Loucy (cell line): ENCODE measurements at regions not wholly inside any gene's neighbourhood (a gene's known extent, or its start where the extent isn't known, plus 50 kb on each side); places are given as distances from the start of the nearest gene placed in this dataset.

Experiments
- H2AFZ ChIP-seq: fragments of 200-600 bp; sonication (generic); 2 replicates; pipeline ENCODE4 v1.6.0; 2016; ENCODE audit warnings: antibody characterized with exemption, mild to moderate bottlenecking, low read length, moderate library complexity
- H3F3A ChIP-seq: fragments of 200-600 bp; 2 replicates; pipeline ENCODE4 v1.6.0; 2016; ENCODE audit warnings: antibody characterized with exemption, low read depth, mild to moderate bottlenecking
- H3K27me3 ChIP-seq: fragments of 200-600 bp; sonication (generic); 2 replicates; pipeline ENCODE4 v1.6.1; 2014; ENCODE audit warnings: low read length, mild to moderate bottlenecking; ENCODE audit not compliant: insufficient read depth, poor library complexity, severe bottlenecking
- H3K36me3 ChIP-seq: fragments of 200-600 bp; sonication (generic); 2 replicates; pipeline ENCODE4 v1.6.1; 2016; ENCODE audit warnings: low read length; ENCODE audit not compliant: insufficient read depth
- H3K4me1 ChIP-seq: fragments of 200-600 bp; sonication (generic); 2 replicates; pipeline ENCODE4 v1.5.1; 2014; ENCODE audit warnings: low read length, mild to moderate bottlenecking; ENCODE audit not compliant: insufficient read depth, poor library complexity, severe bottlenecking
- H3K4me2 ChIP-seq: fragments of 200-600 bp; sonication (generic); 2 replicates; pipeline ENCODE4 v1.6.0; 2014; ENCODE audit warnings: antibody characterized with exemption, low read length, low read depth, mild to moderate bottlenecking; ENCODE audit not compliant: poor library complexity, severe bottlenecking
- H3K4me3 ChIP-seq: fragments of 200-600 bp; sonication (generic); 2 replicates; pipeline ENCODE4 v1.5.1; 2014; ENCODE audit warnings: low read length, mild to moderate bottlenecking, mixed read lengths; ENCODE audit not compliant: poor library complexity, severe bottlenecking
- H3K79me2 ChIP-seq: fragments of 200-600 bp; sonication (generic); 2 replicates; pipeline ENCODE4 v1.6.1; 2014; ENCODE audit warnings: low read length; ENCODE audit not compliant: insufficient read depth
- H3K9ac ChIP-seq: fragments of 200-600 bp; sonication (generic); 2 replicates; pipeline ENCODE4 v1.6.0; 2014; ENCODE audit warnings: mild to moderate bottlenecking, low read depth, low read length, moderate library complexity; ENCODE audit not compliant: poor library complexity, severe bottlenecking
- H3K9me2 ChIP-seq: fragments of 200-600 bp; sonication (generic); replicated peaks from 2 replicates; pipeline ENCODE4 v1.6.1; 2016; ENCODE audit warnings: low read depth, low read length, mixed read lengths
- H3K9me3 ChIP-seq: fragments of 200-600 bp; sonication (generic); 2 replicates; pipeline ENCODE4 v1.6.1; 2014; ENCODE audit warnings: mild to moderate bottlenecking, antibody characterized with exemption, low read length, low read depth; ENCODE audit not compliant: insufficient read depth
- H4K20me1 ChIP-seq: fragments of 200-600 bp; sonication (generic); 2 replicates; pipeline ENCODE4 v1.6.0; 2014; ENCODE audit warnings: antibody characterized with exemption, low read length, mild to moderate bottlenecking; ENCODE audit not compliant: insufficient read depth, poor library complexity, severe bottlenecking
- CTCF ChIP-seq: fragments of 200-600 bp; sonication (generic); conservative IDR thresholded peaks from 2 replicates; pipeline ENCODE4 v1.5.1; 2014; ENCODE audit warnings: mild to moderate bottlenecking, antibody characterized with exemption, low read length
- EZH2phosphoT487 ChIP-seq: fragments of 200-600 bp; IDR thresholded peaks from 2 replicates; pipeline ENCODE4 v1.6.1; 2018; ENCODE audit warnings: antibody characterized with exemption, mild to moderate bottlenecking, moderate library complexity, borderline replicate concordance

- Histone ChIP-seq H3K9ac (no peak overlapping the region), H3K9me3 (no peaks in the 10 kb centered on the region), H3K9me2 (no peaks in the 10 kb centered on the region), H2AFZ (no peak overlapping the region), H3F3A (no peaks in the 10 kb centered on the region), H3K4me1 (no peaks in the 10 kb centered on the region), H3K4me2 (no peak overlapping the region), H4K20me1 (no peaks in the 10 kb centered on the region), H3K4me3 (no peak overlapping the region), H3K27me3 (no peaks in the 10 kb centered on the region), H3K79me2 (no peaks in the 10 kb centered on the region), H3K36me3 (no peaks in the 10 kb centered on the region)
- TF ChIP-seq EZH2phosphoT487 (no peak), CTCF (no peak)
These were observed 332.5 kb upstream of the FAM241A start for GRCh38 chr4:111812760-111813159.

GRCh38 chr4:111813555-111814140 is 331.6 kb upstream of the FAM241A start:
- Histone ChIP-seq H3K4me1 (no peaks in the 10 kb centered on the region), H2AFZ (no peak overlapping the region; the same call in 1 of the 2 replicates), H3K4me2 (no peak overlapping the region), H3K79me2 (no peaks in the 10 kb centered on the region), H3K4me3 (no peak overlapping the region), H3F3A (no peaks in the 10 kb centered on the region), H4K20me1 (no peaks in the 10 kb centered on the region), H3K27me3 (no peaks in the 10 kb centered on the region), H3K9me3 (no peaks in the 10 kb centered on the region), H3K36me3 (no peaks in the 10 kb centered on the region), H3K9ac (no peak overlapping the region), H3K9me2 (no peaks in the 10 kb centered on the region)
- TF ChIP-seq EZH2phosphoT487 (no peak), CTCF (no peak)

GRCh38 chr4:111814961-111815360 is 330.3 kb upstream of the FAM241A start:
- no peaks in the 10 kb centered on the region for H3K27me3 ChIP-seq
- H3K9ac ChIP-seq, result no peak overlapping the region
- no peaks in the 10 kb centered on the region for H3K9me2 ChIP-seq
- H3K4me2 ChIP-seq, result no peak overlapping the region
- H3F3A ChIP-seq, result no peaks in the 10 kb centered on the region
- no peaks in the 10 kb centered on the region for H3K4me1 ChIP-seq
- no peaks in the 10 kb centered on the region for H3K9me3 ChIP-seq
- no peak overlapping the region for H2AFZ ChIP-seq
- H3K36me3 ChIP-seq, result no peaks in the 10 kb centered on the region
- no peaks in the 10 kb centered on the region for H4K20me1 ChIP-seq
- TF ChIP-seq CTCF (no peak), EZH2phosphoT487 (no peak)
- H3K79me2 ChIP-seq, result no peaks in the 10 kb centered on the region
- H3K4me3 ChIP-seq, result no peak overlapping the region
